ENCODE measurements at regions not wholly inside any gene's neighbourhood (a gene's known extent, or its start where the extent isn't known, plus 50 kb on each side); places are given as distances from the start of the nearest gene placed in this dataset.
A peak's percentile ranks its signal among the peaks of the same experiment; 100 is the strongest.
"Not testable (repeated sequence)": the region's sequence is repeated elsewhere in the genome, so short reads cannot be mapped to it uniquely, and the experiment has no call there.

GRCh38 chr4:13678186-13678924 lies 50.8 kb upstream of the BOD1L1 start:
- DNase-seq = no peak

- no peak for DNase-seq
Observed at GRCh38 chr4:13681570-13681969, 54.0 kb upstream of the BOD1L1 start.

- DNase-seq = no peak
Observed at GRCh38 chr4:13694256-13694655, 66.7 kb upstream of the BOD1L1 start.

- DNase-seq = no peak
Observed at GRCh38 chr4:13698296-13698695, 70.8 kb upstream of the BOD1L1 start.

- DNase-seq = no peak
Observed at GRCh38 chr4:13700021-13700857, 72.7 kb upstream of the BOD1L1 start.

- DNase-seq = not testable (repeated sequence)
Observed at GRCh38 chr4:13700858-13701140, 73.3 kb upstream of the BOD1L1 start.

- DNase-seq = no peak
Observed at GRCh38 chr4:13701937-13702446, 74.5 kb upstream of the BOD1L1 start.

GRCh38 chr4:13703096-13703495 lies 75.6 kb upstream of the BOD1L1 start:
- DNase-seq = no peak

- DNase-seq = no peak
Observed at GRCh38 chr4:13704035-13704434, 76.5 kb upstream of the BOD1L1 start.

- no peak for DNase-seq
Observed at GRCh38 chr4:13704761-13705160, 77.2 kb upstream of the BOD1L1 start.

- DNase-seq = no peak
Observed at GRCh38 chr4:13705521-13706041, 78.1 kb upstream of the BOD1L1 start.

- peak; percentile 19 for DNase-seq
Observed at GRCh38 chr4:13706120-13706519, 78.6 kb upstream of the BOD1L1 start.

- DNase-seq = no peak
Observed at GRCh38 chr4:13706716-13707115, 79.2 kb upstream of the BOD1L1 start.

- no peak for DNase-seq
Observed at GRCh38 chr4:13710246-13710885, 82.8 kb upstream of the BOD1L1 start.

- no peak for DNase-seq
Observed at GRCh38 chr4:13711233-13711785, 83.8 kb upstream of the BOD1L1 start.

GRCh38 chr4:13721894-13722293 lies 94.4 kb upstream of the BOD1L1 start:
- no peak for DNase-seq

GRCh38 chr4:13722649-13723048 lies 95.1 kb upstream of the BOD1L1 start:
- no peak for DNase-seq

GRCh38 chr4:13728761-13729160 lies 101.2 kb upstream of the BOD1L1 start:
- DNase-seq = no peak

- no peak for DNase-seq
Observed at GRCh38 chr4:13731019-13731418, 103.5 kb upstream of the BOD1L1 start.

- DNase-seq = no peak
Observed at GRCh38 chr4:13733817-13734216, 106.3 kb upstream of the BOD1L1 start.

- no peak for DNase-seq
Observed at GRCh38 chr4:13750594-13750993, 123.1 kb upstream of the BOD1L1 start.

GRCh38 chr4:13761581-13761980 lies 134.1 kb upstream of the BOD1L1 start:
- not testable (repeated sequence) for DNase-seq

- DNase-seq = no peak
Observed at GRCh38 chr4:13762130-13762529, 134.6 kb upstream of the BOD1L1 start.

Measured in tongue (tissue), 1 donor.